SK-N-SH treated with all-trans-retinoic acid at 6 μM for 48 hours (cell line): ENCODE measurements at regions not wholly inside any gene's neighbourhood (a gene's known extent, or its start where the extent isn't known, plus 50 kb on each side); places are given as distances from the start of the nearest gene placed in this dataset.

Experiments
- BACH2 ChIP-seq: fragments of 250-450 bp; sonication (Bioruptor Pico); IDR thresholded peaks from 2 replicates; pipeline ENCODE4 v1.9.0; 2021; ENCODE audit warnings: mild to moderate bottlenecking, borderline replicate concordance
- ESRRG ChIP-seq: fragments of 250-450 bp; sonication (Bioruptor Pico); IDR thresholded peaks from 2 replicates; pipeline ENCODE4 v1.6.1; 2021; ENCODE audit warnings: mild to moderate bottlenecking
- GLIS3 ChIP-seq: fragments of 250-450 bp; sonication (Bioruptor Pico); IDR thresholded peaks from 2 replicates; pipeline ENCODE4 v1.5.0; 2020; ENCODE audit warnings: mild to moderate bottlenecking, moderate library complexity
- TCF4 ChIP-seq: fragments of 250-450 bp; sonication (Bioruptor Pico); IDR thresholded peaks from 2 replicates; pipeline ENCODE4 v1.8.0; 2021; ENCODE audit warnings: mild to moderate bottlenecking, moderate library complexity, borderline replicate concordance
- ZFP3 ChIP-seq: fragments of 250-450 bp; sonication (Bioruptor Pico); IDR thresholded peaks from 2 replicates; pipeline ENCODE4 v1.5.0; 2020; ENCODE audit warnings: mild to moderate bottlenecking, moderate library complexity
- ZFP30 ChIP-seq: fragments of 450-650 bp; formaldehyde crosslinking; IDR thresholded peaks from 2 replicates; pipeline ENCODE4 v1.5.0; 2022; ENCODE audit warnings: mild to moderate bottlenecking, moderate library complexity
- TF ChIP-seq, protein P1 (sequence below): fragments of 250-450 bp; sonication (Bioruptor Pico); IDR thresholded peaks from 2 replicates; pipeline ENCODE4 v1.5.1; 2020; ENCODE audit warnings: low read depth, mild to moderate bottlenecking, moderate library complexity
- TF ChIP-seq, protein P2 (sequence below): fragments of 250-450 bp; sonication (Bioruptor Pico); IDR thresholded peaks from 2 replicates; pipeline ENCODE4 v1.8.0; 2020; ENCODE audit warnings: mild to moderate bottlenecking, moderate library complexity, borderline replicate concordance

DNA sequence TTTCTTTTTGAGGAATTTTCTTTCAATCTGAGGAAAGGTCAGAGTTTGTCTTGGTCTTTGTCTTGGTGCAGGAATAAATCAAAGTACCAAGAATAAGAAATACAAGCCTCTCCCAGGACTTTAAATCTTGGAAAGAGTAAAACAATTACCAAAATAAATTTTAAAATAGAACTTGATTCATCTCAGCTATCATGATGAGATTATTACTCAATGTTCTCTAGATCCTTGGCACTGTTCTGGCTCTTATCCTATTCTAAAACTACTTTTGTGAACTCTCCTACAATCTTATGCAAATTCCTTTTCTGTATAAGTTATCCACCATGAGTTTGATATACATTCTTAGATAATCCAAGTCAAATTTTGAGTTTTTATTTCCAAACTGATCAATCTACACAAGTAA, 464.3 kb downstream of the PPARGC1A start:
- TF ChIP-seq ZFP3 (CRISPR knock-in tag) (no peak), TCF4 (CRISPR knock-in tag) (no peak), ESRRG (CRISPR knock-in tag) (no peak), ZFP30 (CRISPR knock-in tag) (no peak), GLIS3 (CRISPR knock-in tag) (no peak), BACH2 (CRISPR knock-in tag) (no peak)
- TF ChIP-seq, protein P1, sequence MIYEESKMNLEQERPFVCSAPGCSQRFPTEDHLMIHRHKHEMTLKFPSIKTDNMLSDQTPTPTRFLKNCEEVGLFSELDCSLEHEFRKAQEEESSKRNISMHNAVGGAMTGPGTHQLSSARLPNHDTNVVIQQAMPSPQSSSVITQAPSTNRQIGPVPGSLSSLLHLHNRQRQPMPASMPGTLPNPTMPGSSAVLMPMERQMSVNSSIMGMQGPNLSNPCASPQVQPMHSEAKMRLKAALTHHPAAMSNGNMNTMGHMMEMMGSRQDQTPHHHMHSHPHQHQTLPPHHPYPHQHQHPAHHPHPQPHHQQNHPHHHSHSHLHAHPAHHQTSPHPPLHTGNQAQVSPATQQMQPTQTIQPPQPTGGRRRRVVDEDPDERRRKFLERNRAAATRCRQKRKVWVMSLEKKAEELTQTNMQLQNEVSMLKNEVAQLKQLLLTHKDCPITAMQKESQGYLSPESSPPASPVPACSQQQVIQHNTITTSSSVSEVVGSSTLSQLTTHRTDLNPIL (CRISPR knock-in tag), result no peak
- TF ChIP-seq, protein P2, sequence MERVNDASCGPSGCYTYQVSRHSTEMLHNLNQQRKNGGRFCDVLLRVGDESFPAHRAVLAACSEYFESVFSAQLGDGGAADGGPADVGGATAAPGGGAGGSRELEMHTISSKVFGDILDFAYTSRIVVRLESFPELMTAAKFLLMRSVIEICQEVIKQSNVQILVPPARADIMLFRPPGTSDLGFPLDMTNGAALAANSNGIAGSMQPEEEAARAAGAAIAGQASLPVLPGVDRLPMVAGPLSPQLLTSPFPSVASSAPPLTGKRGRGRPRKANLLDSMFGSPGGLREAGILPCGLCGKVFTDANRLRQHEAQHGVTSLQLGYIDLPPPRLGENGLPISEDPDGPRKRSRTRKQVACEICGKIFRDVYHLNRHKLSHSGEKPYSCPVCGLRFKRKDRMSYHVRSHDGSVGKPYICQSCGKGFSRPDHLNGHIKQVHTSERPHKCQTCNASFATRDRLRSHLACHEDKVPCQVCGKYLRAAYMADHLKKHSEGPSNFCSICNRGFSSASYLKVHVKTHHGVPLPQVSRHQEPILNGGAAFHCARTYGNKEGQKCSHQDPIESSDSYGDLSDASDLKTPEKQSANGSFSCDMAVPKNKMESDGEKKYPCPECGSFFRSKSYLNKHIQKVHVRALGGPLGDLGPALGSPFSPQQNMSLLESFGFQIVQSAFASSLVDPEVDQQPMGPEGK (CRISPR knock-in tag), result no peak
